WTC11 (cell line): ENCODE measurements at regions not wholly inside any gene's neighbourhood (a gene's known extent, or its start where the extent isn't known, plus 50 kb on each side); places are given as distances from the start of the nearest gene placed in this dataset.

Experiments
- ATAC-seq: fragments of 200-7000 bp; cut with Tn5 transposase; 2 replicates; pipeline ENCODE4 v1.10.0; 2021; ENCODE audit warnings: mild to moderate bottlenecking, moderate library complexity
- CTCF ChIA-PET: fragments of 300-600 bp; sonication (Branson Sonifier 250); formaldehyde crosslinking; loops from one replicate; lab custom pipeline; 2021; ENCODE audit warnings: antibody characterized with exemption; lab: Charles Lee
- POLR2A ChIA-PET: fragments of 350-600 bp; sonication (Branson Sonifier 250); formaldehyde crosslinking; loops from one replicate; lab custom pipeline; 2021; ENCODE audit warnings: antibody characterized with exemption; lab: Charles Lee
- DNase-seq: peaks from one replicate; pipeline ENCODE4 v3.0.0; 2021; ENCODE audit warnings: low spot score
- H3K27ac Mint-ChIP-seq: 2 replicates; pipeline ENCODE4 v1.8.0; 2021; ENCODE audit warnings: mixed read lengths
- H3K27me3 Mint-ChIP-seq: 2 replicates; pipeline ENCODE4 v1.8.0; 2021; ENCODE audit warnings: low read depth, mild to moderate bottlenecking, moderate library complexity, mixed read lengths
- H3K36me3 Mint-ChIP-seq: 2 replicates; pipeline ENCODE4 v1.8.0; 2021; ENCODE audit warnings: mixed read lengths
- H3K4me1 Mint-ChIP-seq: 2 replicates; pipeline ENCODE4 v1.8.0; 2022; ENCODE audit warnings: mixed read lengths
- H3K4me3 Mint-ChIP-seq: 2 replicates; pipeline ENCODE4 v1.8.0; 2021; ENCODE audit warnings: mild to moderate bottlenecking, moderate library complexity, mixed read lengths
- H3K9me3 Mint-ChIP-seq: 2 replicates; pipeline ENCODE4 v1.8.0; 2021; ENCODE audit warnings: mixed read lengths
- CREM ChIP-seq: sonication (generic); formaldehyde crosslinking; IDR thresholded peaks from 2 replicates; pipeline ENCODE4 v1.8.1; 2022; ENCODE audit warnings: mild to moderate bottlenecking, missing genetic modification reagents, moderate library complexity
- NFYB ChIP-seq: sonication (generic); formaldehyde crosslinking; conservative IDR thresholded peaks from 2 replicates; pipeline ENCODE4 v1.8.0; 2022; ENCODE audit warnings: low read depth, missing genetic modification reagents
- NR2C2 ChIP-seq: sonication (generic); formaldehyde crosslinking; IDR thresholded peaks from 2 replicates; pipeline ENCODE4 v1.8.0; 2022; ENCODE audit warnings: mild to moderate bottlenecking, missing genetic modification reagents
- ZNF671 ChIP-seq: fragments of 250-450 bp; sonication (Bioruptor Pico); IDR thresholded peaks from 2 replicates; pipeline ENCODE4 v1.8.0; 2021; ENCODE audit warnings: mild to moderate bottlenecking
- TF ChIP-seq, protein P1 (sequence below): fragments of 200-600 bp; IDR thresholded peaks from 2 replicates; pipeline ENCODE4 v1.8.0; 2022; ENCODE audit warnings: antibody characterized with exemption
- TF ChIP-seq, protein P2 (sequence below): sonication (generic); formaldehyde crosslinking; IDR thresholded peaks from 2 replicates; pipeline ENCODE4 v1.8.0; 2023; ENCODE audit warnings: missing genetic modification reagents
- TF ChIP-seq, protein P3 (sequence below): sonication (generic); formaldehyde crosslinking; IDR thresholded peaks from 2 replicates; pipeline ENCODE4 v1.8.1; 2022; ENCODE audit warnings: low read depth, missing genetic modification reagents, borderline replicate concordance

DNA sequence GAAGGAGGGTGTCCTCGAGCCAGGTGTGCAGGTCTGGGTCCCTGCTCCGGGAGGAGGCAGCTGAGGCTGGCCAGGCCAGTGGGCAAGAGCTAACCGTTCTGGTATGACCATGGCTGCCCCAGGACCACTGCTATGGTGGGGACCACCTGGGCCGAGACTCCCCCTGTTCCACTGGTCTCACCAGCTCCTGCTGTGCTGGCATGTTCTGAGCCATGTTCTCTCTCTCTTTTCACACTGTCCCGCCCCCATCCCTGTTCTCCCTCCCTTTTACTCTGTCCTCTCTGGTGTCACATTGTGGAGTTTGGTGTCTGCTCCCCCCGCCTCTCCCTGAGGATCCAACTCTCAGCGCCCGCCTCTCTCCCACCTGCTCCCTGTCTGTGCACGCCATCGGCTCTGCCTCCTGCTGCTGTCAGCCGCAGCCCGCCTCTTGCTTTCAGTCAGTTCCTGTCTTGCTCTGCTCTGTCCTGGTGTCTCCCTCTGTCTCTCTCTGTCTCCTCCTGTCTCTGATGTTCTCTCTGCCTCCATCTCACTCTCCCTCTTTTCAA, 66.4 kb downstream of the LRRC32 start (continued):
- TF ChIP-seq, protein P1, sequence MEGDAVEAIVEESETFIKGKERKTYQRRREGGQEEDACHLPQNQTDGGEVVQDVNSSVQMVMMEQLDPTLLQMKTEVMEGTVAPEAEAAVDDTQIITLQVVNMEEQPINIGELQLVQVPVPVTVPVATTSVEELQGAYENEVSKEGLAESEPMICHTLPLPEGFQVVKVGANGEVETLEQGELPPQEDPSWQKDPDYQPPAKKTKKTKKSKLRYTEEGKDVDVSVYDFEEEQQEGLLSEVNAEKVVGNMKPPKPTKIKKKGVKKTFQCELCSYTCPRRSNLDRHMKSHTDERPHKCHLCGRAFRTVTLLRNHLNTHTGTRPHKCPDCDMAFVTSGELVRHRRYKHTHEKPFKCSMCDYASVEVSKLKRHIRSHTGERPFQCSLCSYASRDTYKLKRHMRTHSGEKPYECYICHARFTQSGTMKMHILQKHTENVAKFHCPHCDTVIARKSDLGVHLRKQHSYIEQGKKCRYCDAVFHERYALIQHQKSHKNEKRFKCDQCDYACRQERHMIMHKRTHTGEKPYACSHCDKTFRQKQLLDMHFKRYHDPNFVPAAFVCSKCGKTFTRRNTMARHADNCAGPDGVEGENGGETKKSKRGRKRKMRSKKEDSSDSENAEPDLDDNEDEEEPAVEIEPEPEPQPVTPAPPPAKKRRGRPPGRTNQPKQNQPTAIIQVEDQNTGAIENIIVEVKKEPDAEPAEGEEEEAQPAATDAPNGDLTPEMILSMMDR = no peak
- TF ChIP-seq NR2C2 = no peak
- TF ChIP-seq, protein P2, sequence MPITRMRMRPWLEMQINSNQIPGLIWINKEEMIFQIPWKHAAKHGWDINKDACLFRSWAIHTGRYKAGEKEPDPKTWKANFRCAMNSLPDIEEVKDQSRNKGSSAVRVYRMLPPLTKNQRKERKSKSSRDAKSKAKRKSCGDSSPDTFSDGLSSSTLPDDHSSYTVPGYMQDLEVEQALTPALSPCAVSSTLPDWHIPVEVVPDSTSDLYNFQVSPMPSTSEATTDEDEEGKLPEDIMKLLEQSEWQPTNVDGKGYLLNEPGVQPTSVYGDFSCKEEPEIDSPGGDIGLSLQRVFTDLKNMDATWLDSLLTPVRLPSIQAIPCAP (CRISPR knock-in tag) = no peak
- TF ChIP-seq, protein P3, sequence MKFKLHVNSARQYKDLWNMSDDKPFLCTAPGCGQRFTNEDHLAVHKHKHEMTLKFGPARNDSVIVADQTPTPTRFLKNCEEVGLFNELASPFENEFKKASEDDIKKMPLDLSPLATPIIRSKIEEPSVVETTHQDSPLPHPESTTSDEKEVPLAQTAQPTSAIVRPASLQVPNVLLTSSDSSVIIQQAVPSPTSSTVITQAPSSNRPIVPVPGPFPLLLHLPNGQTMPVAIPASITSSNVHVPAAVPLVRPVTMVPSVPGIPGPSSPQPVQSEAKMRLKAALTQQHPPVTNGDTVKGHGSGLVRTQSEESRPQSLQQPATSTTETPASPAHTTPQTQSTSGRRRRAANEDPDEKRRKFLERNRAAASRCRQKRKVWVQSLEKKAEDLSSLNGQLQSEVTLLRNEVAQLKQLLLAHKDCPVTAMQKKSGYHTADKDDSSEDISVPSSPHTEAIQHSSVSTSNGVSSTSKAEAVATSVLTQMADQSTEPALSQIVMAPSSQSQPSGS (CRISPR knock-in tag) = no peak

DNA sequence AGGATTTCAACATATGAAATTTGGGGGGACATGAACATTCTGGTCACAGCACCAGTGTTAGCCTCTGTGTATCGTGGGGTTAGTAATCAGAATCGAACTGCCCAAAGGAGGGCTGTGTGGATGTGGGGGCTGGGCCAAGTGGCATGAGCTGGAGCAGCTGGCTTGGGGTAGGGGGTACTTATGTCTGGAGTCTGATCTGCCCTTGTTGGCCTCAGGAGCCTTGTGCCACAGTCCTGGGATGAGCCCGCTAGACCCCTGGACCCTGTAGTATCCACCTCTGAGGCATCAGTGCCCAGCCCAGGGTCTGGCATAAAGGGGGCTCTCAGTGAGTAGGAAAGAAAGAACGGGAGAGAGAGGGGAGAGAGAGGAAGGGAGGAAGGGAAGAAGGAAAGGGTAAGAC, 67.3 kb downstream of the LRRC32 start:
- ATAC-seq (no peak), DNase-seq (no peak)
- H3K36me3 Mint-ChIP-seq = peaks cover 8% of the 10 kb centered on the region
- H3K27me3 Mint-ChIP-seq = peaks cover 2% of the 10 kb centered on the region; the same call in 1 of the 2 replicates
- no peak overlapping the region for H3K27ac Mint-ChIP-seq
- CTCF ChIA-PET = interaction anchor here (1.0 kb wide), 1 partner anchor 96 kb away, joined by 3 read pairs; no protein-coding TSS in a partner anchor
- TF ChIP-seq CREM (CRISPR knock-in tag) = no peak
- no peak for TF ChIP-seq ZNF671
- TF ChIP-seq NFYB (CRISPR knock-in tag) = no peak
- POLR2A ChIA-PET = no interaction called here
- peaks cover 8% of the 10 kb centered on the region for H3K9me3 Mint-ChIP-seq
- no peak overlapping the region for H3K4me3 Mint-ChIP-seq
- peaks cover 15% of the 10 kb centered on the region for H3K4me1 Mint-ChIP-seq
